Ectodermal cell (in vitro differentiated cells): ENCODE measurements at regions not wholly inside any gene's neighbourhood (a gene's known extent, or its start where the extent isn't known, plus 50 kb on each side); places are given as distances from the start of the nearest gene placed in this dataset.

Experiments
- H3K27ac ChIP-seq: 2 replicates; pipeline ENCODE4 v1.7.0; 2013; ENCODE audit warnings: mild to moderate bottlenecking, low read depth, low read length; ENCODE audit not compliant: insufficient read depth, poor library complexity, severe bottlenecking
- H3K27me3 ChIP-seq: 2 replicates; pipeline ENCODE4 v1.7.0; 2013; ENCODE audit warnings: mild to moderate bottlenecking, low read length; ENCODE audit not compliant: insufficient read depth, control insufficient read depth, poor library complexity, severe bottlenecking
- H3K36me3 ChIP-seq: one replicate; pipeline ENCODE4 v1.7.0; 2013; ENCODE audit warnings: low read length; ENCODE audit not compliant: control insufficient read depth, insufficient read depth
- H3K4me1 ChIP-seq: one replicate; pipeline ENCODE4 v1.7.0; 2013; ENCODE audit warnings: low read length; ENCODE audit not compliant: control insufficient read depth, insufficient read depth
- H3K4me3 ChIP-seq: 2 replicates; pipeline ENCODE4 v1.7.0; 2013; ENCODE audit warnings: low read depth, low read length, control low read depth; ENCODE audit not compliant: insufficient read depth
- H3K9me3 ChIP-seq: 2 replicates; pipeline ENCODE4 v1.7.0; 2013; ENCODE audit warnings: mild to moderate bottlenecking, low read length, moderate library complexity; ENCODE audit not compliant: control insufficient read depth
- WGBS, 2 experiments: methylation state at CpG; one replicate each; pipeline ENCODE4 v1.1.7; 2013; ENCODE audit warnings: missing lambda C conversion rate in 2 of 2; 5-methylcytosine and 5-hydroxymethylcytosine counted together

DNA sequence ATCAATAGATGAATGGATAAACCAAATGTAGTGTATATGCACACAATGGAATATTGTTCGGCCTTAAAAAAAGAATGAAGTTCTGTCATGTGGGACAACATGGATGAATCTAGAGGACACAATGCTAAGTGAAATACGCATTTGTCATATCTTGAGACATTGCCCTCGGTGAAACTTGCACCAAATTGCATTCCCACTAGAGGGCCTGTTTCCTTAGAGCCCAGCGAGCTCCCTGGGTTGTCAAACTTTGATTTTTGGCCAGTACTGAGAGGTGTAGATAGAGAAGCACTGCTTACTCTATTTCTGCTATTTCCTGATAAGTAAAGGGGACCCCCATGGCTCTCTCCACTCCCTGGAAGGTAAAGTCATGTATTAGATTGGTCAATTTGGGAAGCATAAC lies 157.1 kb downstream of the GPAM start:
- 74 to 75% methylated on average over 4 of the region's 4 CpGs for WGBS, 2 experiments
- H3K4me1 ChIP-seq: no peaks in the 10 kb centered on the region
- H3K9me3 ChIP-seq: no peaks in the 10 kb centered on the region
- H3K4me3 ChIP-seq: no peak overlapping the region
- no peaks in the 10 kb centered on the region for H3K27me3 ChIP-seq
- no peak overlapping the region for H3K27ac ChIP-seq
- H3K36me3 ChIP-seq: no peaks in the 10 kb centered on the region

DNA sequence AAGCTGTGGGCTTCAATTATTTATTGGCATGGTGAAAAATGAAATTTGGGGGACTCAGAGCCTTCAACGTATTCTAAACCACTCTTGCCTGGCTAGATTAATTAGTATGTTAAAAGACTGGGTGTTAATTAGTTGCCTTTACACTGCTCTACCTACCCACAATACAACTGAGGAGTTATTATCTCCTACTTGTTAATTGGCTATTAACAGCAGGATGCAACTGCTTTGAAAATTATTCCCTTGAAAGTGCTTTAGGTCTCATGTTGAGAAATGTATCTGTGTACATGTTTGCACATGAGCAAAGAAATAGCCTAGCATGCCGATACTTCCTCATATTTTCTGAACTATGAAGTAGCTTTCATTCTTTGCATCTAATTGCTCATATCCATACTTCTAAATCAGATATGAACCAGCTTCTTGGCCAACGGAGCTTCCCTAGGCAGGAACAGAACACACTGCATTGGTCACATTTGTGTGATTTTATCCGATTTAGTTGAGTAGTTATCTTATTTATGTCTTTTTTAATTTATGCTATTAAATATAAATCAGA lies 155.8 kb downstream of the GPAM start:
- 91% methylated on average over 1 to 3 of the region's 4 CpGs for WGBS, 2 experiments
- H3K27me3 ChIP-seq: no peaks in the 10 kb centered on the region
- H3K4me3 ChIP-seq: no peak overlapping the region
- H3K4me1 ChIP-seq: no peaks in the 10 kb centered on the region
- no peak overlapping the region for H3K27ac ChIP-seq
- no peaks in the 10 kb centered on the region for H3K9me3 ChIP-seq
- no peaks in the 10 kb centered on the region for H3K36me3 ChIP-seq

DNA sequence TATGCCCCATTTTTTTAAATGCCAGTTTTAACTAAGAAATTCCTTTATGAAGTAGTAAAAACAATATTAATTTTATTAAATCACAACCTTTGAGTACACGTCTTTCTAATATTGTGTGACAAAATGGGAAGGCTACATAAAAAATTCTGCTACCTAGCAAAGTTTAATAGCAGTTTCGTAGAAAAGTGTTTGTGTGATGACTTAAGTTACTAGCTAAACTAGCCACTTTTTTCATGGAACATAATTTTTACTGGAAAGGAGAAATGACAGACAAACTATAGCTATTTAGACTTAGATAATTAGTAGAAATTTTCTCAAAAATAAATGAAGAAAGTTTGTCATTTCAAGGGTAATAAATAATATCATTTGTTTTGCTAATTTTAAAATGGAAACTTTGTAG lies 153.1 kb downstream of the GPAM start:
- WGBS, 2 experiments: 90 to 100% methylated on average over 1 to 2 of the region's 2 CpGs
- Histone ChIP-seq H3K9me3 (no peaks in the 10 kb centered on the region), H3K4me3 (no peak overlapping the region), H3K36me3 (no peaks in the 10 kb centered on the region), H3K27me3 (no peaks in the 10 kb centered on the region), H3K4me1 (no peaks in the 10 kb centered on the region), H3K27ac (no peak overlapping the region)

DNA sequence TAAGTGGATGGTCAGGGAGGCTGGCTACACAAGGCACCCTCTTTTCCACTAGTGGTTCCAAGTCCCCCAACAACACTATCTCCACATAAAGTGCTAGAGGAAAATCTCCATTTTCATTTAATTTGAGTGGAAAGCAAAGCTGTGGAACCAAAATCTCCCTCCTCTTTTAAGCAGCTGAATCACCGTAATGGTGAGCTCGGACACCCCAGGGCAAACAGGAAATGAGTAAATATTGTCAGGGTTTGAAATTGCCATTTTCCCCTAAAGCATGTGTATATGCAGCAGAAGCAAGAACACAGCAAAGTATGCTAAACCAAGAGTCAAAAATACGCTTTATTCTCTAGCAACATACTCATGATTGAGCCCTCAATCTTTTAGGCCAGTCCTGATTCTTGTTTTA lies 143.7 kb downstream of the GPAM start:
- H3K27ac ChIP-seq: no peak overlapping the region
- H3K36me3 ChIP-seq: no peaks in the 10 kb centered on the region
- no peak overlapping the region for H3K4me3 ChIP-seq
- whole genome bisulfite sequencing, 2 experiments: 86 to 96% methylated on average over 3 of the region's 3 CpGs
- no peaks in the 10 kb centered on the region for H3K9me3 ChIP-seq
- no peaks in the 10 kb centered on the region for H3K27me3 ChIP-seq
- no peaks in the 10 kb centered on the region for H3K4me1 ChIP-seq

DNA sequence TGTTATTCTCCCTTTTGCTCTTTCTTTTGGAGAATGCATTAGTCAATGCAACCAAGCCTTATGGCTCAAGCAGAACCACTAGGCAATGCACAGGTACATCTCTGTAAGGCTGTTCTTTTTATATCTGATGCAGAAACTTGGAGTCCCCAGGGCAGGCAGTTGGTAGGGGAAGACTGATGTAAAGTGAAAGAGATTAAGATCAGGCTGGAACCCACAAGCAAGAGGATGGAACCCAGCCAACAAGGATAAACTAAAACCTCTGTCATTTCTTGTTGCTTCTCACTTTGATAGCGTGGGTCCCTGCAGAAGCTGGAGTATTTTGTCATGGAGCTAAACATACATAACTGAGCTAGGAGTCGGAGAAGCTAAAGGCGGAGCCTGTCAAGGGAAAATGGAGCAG lies 142.9 kb downstream of the GPAM start:
- WGBS, 2 experiments: 87 to 96% methylated on average over 3 of the region's 3 CpGs
- no peaks in the 10 kb centered on the region for H3K4me1 ChIP-seq
- H3K27ac ChIP-seq: no peak overlapping the region
- no peaks in the 10 kb centered on the region for H3K36me3 ChIP-seq
- H3K9me3 ChIP-seq: no peaks in the 10 kb centered on the region
- H3K4me3 ChIP-seq: no peak overlapping the region
- H3K27me3 ChIP-seq: no peaks in the 10 kb centered on the region

DNA sequence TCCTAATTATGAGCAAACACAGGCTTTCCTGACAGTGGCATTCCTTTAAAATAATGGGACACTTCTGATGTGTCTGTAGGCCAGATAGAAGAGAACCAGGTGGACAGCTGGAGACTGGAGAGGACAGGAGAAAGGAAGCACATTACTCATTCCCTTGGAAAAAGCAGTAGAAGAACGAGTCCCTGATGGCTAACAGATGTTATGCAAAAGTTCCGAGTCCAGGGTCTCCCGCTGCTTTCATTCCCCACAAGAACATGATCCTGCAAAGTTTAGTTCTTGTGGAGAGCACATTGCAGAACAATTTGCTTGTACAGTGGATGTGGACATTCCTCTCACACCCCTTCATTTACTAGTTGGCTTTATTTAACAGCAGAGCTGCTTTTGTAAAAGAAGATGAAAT lies 137.6 kb downstream of the GPAM start:
- no peaks in the 10 kb centered on the region for H3K27me3 ChIP-seq
- WGBS, 2 experiments: 89 to 93% methylated on average over 3 of the region's 3 CpGs
- no peak overlapping the region for H3K4me3 ChIP-seq
- H3K9me3 ChIP-seq: no peaks in the 10 kb centered on the region
- no peaks in the 10 kb centered on the region for H3K4me1 ChIP-seq
- no peaks in the 10 kb centered on the region for H3K36me3 ChIP-seq
- no peak overlapping the region for H3K27ac ChIP-seq

DNA sequence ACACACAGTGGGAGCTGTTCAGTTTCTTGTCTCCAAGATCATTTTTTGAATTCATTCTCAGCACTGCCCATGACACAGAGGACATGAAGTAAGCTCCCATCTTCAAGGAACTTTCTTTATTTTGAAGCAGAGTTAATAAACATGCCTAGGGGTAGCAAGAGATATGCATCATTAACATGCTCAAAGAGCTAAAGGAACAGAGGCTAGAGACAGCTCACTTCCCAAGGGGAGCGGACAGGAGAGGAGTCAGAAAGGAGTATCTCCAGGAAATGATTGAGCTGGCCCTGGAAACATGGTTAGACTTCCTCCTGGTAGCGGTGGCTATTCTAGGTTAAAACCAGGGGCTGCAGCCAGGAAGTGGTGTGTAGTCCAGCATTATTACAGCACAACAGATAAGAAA lies 135.9 kb downstream of the GPAM start:
- H3K4me1 ChIP-seq: no peaks in the 10 kb centered on the region
- no peak overlapping the region for H3K27ac ChIP-seq
- H3K4me3 ChIP-seq: no peak overlapping the region
- H3K9me3 ChIP-seq: no peaks in the 10 kb centered on the region
- no peaks in the 10 kb centered on the region for H3K36me3 ChIP-seq
- no peaks in the 10 kb centered on the region for H3K27me3 ChIP-seq
- 44 to 100% methylated on average over 1 to 2 of the region's 2 CpGs for WGBS, 2 experiments

DNA sequence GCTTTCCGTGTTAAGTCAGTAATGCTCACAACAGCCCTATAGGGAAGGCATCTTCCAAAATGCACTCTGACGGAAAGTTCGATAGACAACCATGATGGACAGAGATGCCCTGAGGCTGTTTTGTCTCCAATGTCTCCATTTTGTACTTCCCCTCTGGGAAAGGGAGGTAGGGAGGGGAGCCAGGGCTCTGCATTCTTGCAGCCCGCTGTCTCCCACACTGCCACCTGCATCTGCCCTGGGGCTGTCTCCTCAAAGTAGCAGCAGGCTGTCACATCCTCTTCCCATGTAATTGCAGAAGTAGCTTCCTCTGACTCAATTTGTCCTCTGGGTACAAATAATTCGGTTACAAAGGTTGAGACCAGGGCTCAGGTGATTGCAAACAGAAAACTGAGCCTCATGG lies 131.4 kb downstream of the GPAM start:
- no peaks in the 10 kb centered on the region for H3K4me1 ChIP-seq
- no peak overlapping the region for H3K4me3 ChIP-seq
- H3K36me3 ChIP-seq: no peaks in the 10 kb centered on the region
- 85 to 86% methylated on average over 5 of the region's 5 CpGs for WGBS, 2 experiments
- H3K9me3 ChIP-seq: no peaks in the 10 kb centered on the region
- H3K27ac ChIP-seq: no peak overlapping the region
- H3K27me3 ChIP-seq: no peaks in the 10 kb centered on the region

DNA sequence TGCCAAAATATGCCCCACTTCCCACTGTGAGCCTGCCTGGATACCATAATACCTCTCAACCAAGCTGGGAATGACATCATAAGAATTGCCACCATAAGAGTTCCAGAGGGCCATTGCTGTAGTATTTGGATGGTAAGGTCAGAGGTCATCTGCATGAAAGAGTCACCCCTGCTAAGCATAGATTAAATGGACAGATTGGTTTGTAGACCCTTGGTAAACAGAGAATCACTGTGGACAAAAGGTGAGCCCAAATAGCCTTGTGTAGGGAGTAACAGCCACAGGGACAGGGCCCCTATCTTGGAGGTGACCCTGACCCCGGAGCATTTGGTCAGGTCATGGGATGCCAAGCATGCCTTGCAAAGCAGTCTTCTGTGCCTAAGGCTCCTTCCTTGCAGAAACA lies 129.7 kb downstream of the GPAM start:
- H3K4me1 ChIP-seq: no peaks in the 10 kb centered on the region
- H3K9me3 ChIP-seq: no peaks in the 10 kb centered on the region
- no peak overlapping the region for H3K4me3 ChIP-seq
- WGBS, 2 experiments: 94% methylated on average over 1 of the region's 1 CpG
- no peaks in the 10 kb centered on the region for H3K27me3 ChIP-seq
- no peaks in the 10 kb centered on the region for H3K36me3 ChIP-seq
- H3K27ac ChIP-seq: no peak overlapping the region

DNA sequence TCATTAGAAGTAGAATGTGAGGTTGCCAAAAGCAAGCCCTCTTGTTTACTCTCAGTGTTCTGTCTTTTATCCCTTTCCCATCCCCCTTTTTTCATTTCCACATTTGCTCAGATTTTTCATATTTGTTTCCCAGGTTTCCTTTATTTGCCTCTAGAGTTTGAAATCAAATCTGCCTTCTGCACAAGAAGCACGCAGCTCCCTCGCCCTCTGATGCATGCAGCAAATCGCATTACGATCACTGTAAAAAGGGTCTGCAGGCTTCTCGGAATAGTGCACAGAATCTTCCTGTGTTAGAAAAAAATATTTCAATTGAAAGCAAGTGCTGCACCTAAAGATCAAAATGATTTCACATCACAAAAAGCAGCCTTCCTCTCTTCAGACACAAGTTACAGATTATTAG lies 129.0 kb downstream of the GPAM start:
- no peaks in the 10 kb centered on the region for H3K4me1 ChIP-seq
- 92 to 98% methylated on average over 5 of the region's 5 CpGs for WGBS, 2 experiments
- H3K4me3 ChIP-seq: no peak overlapping the region

DNA sequence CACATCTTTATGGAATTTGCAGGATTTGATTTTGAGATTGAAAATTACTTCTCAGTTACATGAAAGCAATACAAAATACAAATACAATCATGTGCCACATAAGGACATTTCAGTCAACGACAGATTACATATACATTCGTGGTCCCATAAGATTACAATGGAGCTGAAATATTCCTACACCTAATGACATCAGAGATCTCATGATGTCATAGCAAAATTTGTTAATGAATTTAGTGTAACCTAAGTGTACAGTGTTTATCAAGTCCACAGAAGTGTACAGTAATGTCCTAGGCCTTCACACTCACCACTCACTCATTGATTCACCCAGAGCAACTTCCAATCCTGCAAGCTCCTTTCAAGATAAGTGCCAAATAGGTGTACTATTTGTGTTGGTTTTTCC lies 126.5 kb downstream of the GPAM start:
- Histone ChIP-seq H3K27me3 (no peaks in the 10 kb centered on the region), H3K27ac (no peak overlapping the region), H3K9me3 (no peaks in the 10 kb centered on the region), H3K4me1 (no peaks in the 10 kb centered on the region), H3K4me3 (no peak overlapping the region), H3K36me3 (no peaks in the 10 kb centered on the region)
- 93 to 97% methylated on average over 2 of the region's 2 CpGs for WGBS, 2 experiments

More for the DNA sequence above, 129.0 kb downstream of the GPAM start:
- no peaks in the 10 kb centered on the region for H3K9me3 ChIP-seq
- H3K27me3 ChIP-seq: no peaks in the 10 kb centered on the region
- no peak overlapping the region for H3K27ac ChIP-seq
- no peaks in the 10 kb centered on the region for H3K36me3 ChIP-seq
